HG02852 (cell line): ENCODE measurements at regions not wholly inside any gene's neighbourhood (a gene's known extent, or its start where the extent isn't known, plus 50 kb on each side); places are given as distances from the start of the nearest gene placed in this dataset.

Experiments
- ATAC-seq: cut with Tn5 transposase; IDR thresholded peaks from one replicate; pipeline ENCODE4 v1.9.1; 2021; ENCODE audit warnings: mild to moderate bottlenecking, moderate library complexity; ENCODE audit not compliant: unreplicated experiment

GRCh38 chr2:66940080-66940479 is 457.1 kb upstream of the ETAA1 start:
- ATAC-seq, result no peak

GRCh38 chr2:66948234-66948633 is 448.9 kb upstream of the ETAA1 start:
- ATAC-seq, result no peak

GRCh38 chr2:66957198-66957597 is 439.9 kb upstream of the ETAA1 start:
- ATAC-seq, result no peak

GRCh38 chr2:66957677-66958076 is 439.5 kb upstream of the ETAA1 start:
- ATAC-seq, result no peak

GRCh38 chr2:66960161-66960560 is 437.0 kb upstream of the ETAA1 start:
- no peak for ATAC-seq

- ATAC-seq, result no peak
Measured at GRCh38 chr2:66962716-66963115, 434.4 kb upstream of the ETAA1 start.

GRCh38 chr2:66966631-66967030 is 430.5 kb upstream of the ETAA1 start:
- ATAC-seq, result no peak

GRCh38 chr2:66968946-66969345 is 428.2 kb upstream of the ETAA1 start:
- ATAC-seq, result no peak

GRCh38 chr2:66981074-66981473 is 416.1 kb upstream of the ETAA1 start:
- no peak for ATAC-seq

GRCh38 chr2:66982766-66983165 is 414.4 kb upstream of the ETAA1 start:
- no peak for ATAC-seq

GRCh38 chr2:66984864-66985263 is 412.3 kb upstream of the ETAA1 start:
- ATAC-seq, result no peak

GRCh38 chr2:66985906-66986305 is 411.2 kb upstream of the ETAA1 start:
- no peak for ATAC-seq

- ATAC-seq, result no peak
Measured at GRCh38 chr2:66987733-66988132, 409.4 kb upstream of the ETAA1 start.

- ATAC-seq, result no peak
Measured at GRCh38 chr2:66994654-66995053, 402.5 kb upstream of the ETAA1 start.

GRCh38 chr2:66995636-66996035 is 401.5 kb upstream of the ETAA1 start:
- ATAC-seq, result no peak

GRCh38 chr2:67002618-67003371 is 394.3 kb upstream of the ETAA1 start:
- no peak for ATAC-seq

- ATAC-seq, result no peak
Measured at GRCh38 chr2:67006373-67006960, 390.7 kb upstream of the ETAA1 start.

GRCh38 chr2:67008155-67008554 is 389.0 kb upstream of the ETAA1 start:
- ATAC-seq, result no peak

GRCh38 chr2:67012165-67012564 is 385.0 kb upstream of the ETAA1 start:
- ATAC-seq, result no peak

- no peak for ATAC-seq
Measured at GRCh38 chr2:67013821-67014220, 383.3 kb upstream of the ETAA1 start.

- no peak for ATAC-seq
Measured at GRCh38 chr2:67015681-67016080, 381.5 kb upstream of the ETAA1 start.

GRCh38 chr2:67018301-67018700 is 378.8 kb upstream of the ETAA1 start:
- ATAC-seq, result no peak

- ATAC-seq, result no peak
Measured at GRCh38 chr2:67032076-67032475, 365.1 kb upstream of the ETAA1 start.
